HG02885 (cell line): ENCODE measurements at regions not wholly inside any gene's neighbourhood (a gene's known extent, or its start where the extent isn't known, plus 50 kb on each side); places are given as distances from the start of the nearest gene placed in this dataset.
"Not testable (repeated sequence)": the region's sequence is repeated elsewhere in the genome, so short reads cannot be mapped to it uniquely, and the experiment has no call there.

ENCODE experiments used
- ATAC-seq: cut with Tn5 transposase; IDR thresholded peaks from one replicate; pipeline ENCODE4 v1.9.1; 2021; ENCODE audit warnings: mild to moderate bottlenecking; ENCODE audit not compliant: unreplicated experiment, poor library complexity

DNA sequence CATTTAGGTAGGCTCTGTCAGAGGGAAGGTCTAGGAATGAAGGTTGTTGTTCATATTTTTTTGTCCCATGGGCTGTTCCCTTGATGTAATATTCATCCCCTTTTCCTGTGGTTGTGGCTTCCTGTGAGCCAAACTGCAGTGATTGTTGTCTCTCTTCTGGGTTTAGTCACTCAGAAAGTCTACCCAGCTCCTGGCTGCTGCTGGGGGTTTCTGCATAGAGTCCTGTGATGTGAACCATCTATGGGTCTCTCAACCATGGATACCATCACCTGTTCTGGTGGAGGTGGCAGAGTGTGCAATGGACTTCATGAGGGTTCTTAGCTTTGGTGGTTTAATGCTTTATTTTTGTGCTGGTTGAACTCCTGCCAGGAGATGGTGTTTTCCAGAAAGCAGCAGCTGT is 122.8 kb downstream of the ZC4H2 start:
- no peak for ATAC-seq

DNA sequence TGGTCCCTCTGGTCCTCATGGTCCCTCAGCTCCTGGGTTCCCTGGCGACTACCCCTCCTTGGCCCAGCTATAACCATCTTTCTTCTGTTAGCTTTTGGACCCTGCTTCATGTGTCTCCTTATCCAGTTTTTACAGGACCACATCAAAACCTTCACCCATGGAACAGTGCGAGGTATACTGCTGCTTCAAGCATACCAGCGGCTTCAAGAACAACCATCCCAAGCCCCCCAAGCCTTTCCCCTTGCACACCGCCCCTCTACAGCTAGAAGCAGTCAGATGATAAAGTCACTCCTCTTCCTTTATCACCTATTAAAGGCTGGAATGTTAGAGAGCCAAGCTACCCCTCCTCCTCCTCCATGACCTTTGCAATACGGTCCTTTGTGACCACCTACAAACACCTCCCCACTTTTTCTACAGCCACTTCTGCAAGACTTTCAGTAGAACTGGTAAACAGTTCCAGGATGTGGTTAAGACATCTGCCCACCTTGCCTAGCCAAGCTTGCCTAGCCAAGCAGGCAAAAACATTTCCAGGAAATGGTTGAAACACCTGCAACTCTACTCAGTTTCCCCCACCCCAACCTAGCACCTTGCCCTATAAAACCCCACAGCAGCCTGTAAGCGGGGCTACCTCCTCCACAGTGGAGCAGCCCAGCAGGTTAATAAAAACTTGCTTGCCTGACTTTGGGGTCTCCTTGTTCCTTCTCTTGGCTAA is 125.7 kb downstream of the ZC4H2 start:
- peak; percentile 65 for ATAC-seq

DNA sequence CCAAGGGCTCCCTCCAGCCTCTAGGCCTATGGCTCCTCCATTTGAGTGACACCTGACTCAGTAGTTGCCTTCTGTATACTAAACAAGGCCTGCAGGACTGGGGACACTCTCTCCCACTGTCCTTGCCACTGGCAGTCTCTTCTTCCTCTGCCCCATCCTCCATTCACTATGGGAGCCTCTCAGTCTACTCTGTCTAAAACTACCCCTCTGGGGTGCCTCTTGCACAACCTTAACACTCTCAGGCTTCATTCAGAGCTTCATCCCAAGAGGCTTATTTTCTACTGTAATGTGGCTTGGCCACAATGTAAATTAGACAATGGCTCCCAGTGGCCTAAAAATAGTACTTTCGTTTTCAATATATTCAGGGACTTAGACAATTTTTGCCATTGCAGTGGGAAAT is 133.0 kb downstream of the ZC4H2 start:
- peak; percentile 31 for ATAC-seq

DNA sequence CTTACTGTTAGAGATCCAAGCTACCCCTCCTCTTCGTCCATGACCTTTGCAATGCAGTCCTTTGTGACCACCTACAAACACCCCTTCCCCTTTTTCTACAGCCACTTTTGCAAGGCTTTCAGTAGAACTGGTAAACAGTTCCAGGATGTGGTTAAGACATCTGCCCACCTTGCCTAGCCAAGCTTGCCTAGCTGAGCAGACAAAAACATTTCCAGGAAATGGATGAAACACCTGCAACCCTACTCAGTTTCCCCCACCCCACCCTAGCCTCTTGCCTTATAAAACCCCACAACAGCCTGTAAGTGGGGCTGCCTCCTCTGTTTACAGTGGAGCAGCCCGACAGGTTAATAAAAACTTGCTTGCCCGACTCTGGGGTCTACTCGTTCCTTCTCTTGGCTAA is 133.8 kb downstream of the ZC4H2 start:
- peak; percentile 85 for ATAC-seq

DNA sequence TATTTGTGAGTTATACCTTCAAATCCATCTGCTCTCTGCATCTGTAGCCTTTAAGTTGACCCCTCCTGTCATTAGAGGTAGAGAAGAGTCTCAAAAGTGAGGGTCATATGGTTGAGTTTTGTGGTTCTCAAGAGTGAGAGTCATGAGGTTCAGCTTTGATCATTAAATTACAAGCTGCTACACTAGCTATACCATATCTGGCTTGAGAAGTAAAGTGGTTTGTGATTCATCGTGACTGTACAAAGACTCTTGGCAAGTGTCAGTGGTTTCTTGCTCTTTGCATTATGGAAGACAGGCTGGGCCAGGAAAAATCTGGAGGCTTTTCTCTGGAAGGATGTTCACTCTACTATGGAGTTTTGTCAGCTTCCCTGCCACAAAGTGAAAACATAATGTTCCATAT is 170.6 kb downstream of the ZC4H2 start:
- no peak for ATAC-seq

DNA sequence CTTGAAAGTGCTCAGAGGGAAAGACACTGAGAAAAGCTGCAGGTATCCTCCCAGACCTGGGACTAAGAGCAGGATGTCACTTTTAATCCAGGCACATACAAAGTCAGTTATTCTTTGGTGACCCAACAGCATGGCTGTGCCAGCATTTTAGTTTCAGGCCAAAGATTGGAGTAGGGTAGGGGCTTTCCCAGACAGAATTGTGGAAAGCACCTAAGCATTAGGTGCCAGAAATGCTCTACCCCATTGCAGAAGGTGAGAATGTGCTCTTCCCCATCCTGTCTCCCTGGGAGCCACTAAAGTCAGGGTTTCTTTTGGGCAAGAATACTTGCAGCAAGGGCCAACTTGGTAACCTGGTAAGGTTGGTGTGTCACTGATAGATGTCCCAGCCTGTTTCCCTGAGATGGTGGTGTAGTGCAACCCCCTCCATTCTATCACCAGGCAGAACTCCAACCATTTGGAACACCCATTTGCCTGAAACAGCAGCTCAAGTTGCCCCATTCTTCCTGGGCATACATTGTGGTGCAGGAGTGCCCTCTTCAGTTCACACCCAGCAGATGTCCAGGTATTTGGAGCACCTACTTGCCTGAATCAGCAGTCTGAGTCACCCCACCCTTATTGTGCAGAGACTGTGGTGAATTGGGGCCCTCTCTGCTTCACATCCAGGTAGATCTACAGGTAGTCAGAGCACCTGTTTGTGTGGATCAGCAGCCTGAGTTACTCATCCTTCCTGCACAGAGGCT is 183.5 kb downstream of the ZC4H2 start:
- ATAC-seq, result no peak

DNA sequence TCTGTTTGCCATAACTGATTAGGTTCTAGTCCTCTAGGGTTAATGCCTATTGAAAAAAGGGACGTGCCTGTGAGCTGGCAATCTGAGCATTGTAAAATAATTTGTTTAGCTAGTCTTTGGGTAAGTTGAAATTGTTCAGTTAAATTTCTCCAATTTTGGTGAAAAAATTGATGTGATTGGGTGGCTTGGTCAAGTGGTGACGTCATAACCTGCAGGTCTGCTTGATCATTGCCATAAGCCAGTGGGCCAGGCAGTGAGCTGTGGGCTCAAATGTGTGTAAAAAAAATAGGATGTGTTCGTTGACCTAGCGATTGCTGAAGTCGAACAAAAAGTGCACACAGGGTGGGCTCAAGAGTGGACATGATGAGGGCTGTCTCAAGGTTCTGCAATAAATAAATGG is 193.3 kb downstream of the ZC4H2 start:
- ATAC-seq, result no peak

DNA sequence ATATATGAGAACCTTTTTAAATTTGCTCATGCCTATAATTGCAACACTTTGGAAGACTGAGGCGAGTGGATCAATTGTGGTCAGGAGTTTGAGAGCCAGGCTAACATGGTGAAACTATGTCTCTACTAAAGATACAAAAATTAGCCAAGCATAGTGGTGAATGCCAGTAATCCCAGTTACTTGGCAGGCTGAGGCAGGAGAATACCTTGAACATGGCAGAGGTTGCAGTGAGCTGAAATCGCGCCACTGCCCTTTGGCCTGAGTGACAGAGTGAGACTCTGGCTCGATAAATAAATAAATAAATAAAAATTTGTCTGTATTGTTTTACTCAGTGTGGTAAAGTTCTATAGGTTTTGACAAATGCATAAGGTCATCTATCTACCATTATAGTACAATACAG is 218.2 kb downstream of the ZC4H2 start:
- no peak for ATAC-seq

DNA sequence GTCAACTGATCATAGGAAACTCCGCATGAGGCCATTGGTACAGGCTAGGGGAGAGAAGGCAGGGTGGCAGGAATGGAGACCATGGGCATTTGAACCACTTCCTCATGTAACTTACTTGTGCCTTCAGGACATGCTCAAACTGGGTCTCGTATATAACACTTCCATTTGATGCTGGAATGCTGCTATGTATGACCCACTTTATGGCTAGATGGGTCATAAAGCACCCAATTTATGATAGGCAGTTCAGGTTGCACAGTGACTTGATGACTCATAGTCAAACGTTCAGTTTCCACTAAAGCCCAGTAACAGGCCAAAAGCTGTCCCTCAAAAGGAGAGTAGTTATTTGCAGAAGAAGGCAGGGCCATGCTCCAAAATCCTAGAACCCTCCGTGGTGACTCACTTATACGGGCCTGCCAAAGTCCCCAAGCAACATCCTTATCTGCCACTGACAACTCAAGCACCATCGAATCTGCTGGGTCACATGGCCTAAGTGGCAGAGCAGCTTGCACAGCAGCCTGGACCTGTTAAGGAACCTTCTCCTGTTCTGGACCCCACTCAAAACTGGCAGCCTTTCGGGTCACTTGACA is 236.4 kb downstream of the ZC4H2 start:
- ATAC-seq, result no peak

DNA sequence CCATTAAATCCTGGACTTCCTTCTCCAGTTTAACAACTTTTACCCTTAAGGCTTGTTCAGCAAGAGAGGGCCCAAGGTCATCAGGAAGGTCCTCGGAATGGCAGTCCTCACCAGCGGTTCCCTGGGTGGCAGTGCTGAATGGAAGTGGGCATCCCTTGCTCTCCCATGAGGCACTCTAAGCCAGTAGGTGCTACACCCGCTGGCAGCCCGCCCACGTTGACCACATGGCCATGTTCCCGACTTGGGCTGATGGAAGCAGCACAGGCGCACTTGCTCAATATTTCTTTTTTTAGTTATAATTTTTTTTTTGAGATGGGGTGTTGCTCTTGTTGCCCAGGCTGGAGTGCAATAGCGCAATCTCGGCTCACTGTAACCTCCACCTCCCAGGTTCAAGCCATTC is 277.9 kb downstream of the ZC4H2 start:
- ATAC-seq, result no peak

DNA sequence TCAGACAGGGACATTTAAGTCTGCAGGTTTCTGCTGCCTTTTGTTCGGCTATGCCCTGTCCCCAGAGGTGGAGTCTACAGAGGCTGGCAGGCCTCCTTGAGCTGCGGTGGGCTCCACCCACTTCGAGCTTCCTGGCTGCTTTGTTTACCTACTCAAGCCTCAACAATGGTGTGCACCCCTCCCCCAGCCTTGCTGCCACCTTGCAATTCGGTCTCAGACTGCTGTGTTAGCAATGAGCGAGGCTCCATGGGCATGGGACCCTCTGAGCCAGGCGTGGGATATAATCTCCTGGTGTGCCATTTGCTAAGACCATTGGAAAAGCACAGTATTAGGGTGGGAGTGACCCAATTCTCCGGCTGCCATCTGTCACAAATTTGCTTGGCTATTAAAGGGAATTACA is 280.9 kb downstream of the ZC4H2 start:
- ATAC-seq, result not testable (repeated sequence)

DNA sequence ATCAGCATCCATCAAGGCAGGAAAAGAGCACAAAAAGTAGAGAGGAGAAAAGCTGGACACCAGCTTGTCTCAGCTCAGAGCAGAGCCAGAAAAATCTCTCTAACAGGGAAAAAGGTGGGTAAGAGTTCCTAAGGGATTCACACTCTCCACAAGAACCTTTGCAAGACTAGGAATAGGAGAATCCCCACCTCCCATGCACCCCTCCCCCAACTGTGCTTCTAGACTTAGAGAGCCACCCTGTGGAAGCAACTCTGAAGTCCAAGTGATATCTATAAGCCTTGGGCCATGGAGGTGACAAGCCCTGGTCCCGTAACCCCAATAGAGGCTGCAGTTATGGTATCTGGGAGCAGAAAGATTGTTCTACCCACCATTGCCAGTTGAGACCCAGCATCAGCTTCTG is 267.6 kb upstream of the MTMR8 start:
- no peak for ATAC-seq

DNA sequence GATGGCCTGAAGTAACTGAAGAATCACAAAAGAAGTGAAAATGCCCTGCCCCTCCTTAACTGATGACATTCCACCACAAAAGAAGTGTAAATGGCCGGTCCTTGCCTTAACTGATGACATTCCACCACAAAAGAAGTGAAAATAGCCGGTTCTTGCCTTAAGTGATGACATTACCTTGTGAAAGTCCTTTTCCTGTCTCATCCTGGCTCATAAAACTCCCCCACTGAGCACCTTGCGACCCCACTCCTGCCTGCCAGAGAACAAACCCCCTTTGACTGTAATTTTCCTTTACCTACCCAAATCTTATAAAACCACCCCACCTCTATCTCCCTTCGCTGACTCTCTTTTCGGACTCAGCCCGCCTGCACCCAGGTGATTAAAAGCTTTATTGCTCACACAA is 262.0 kb upstream of the MTMR8 start:
- not testable (repeated sequence) for ATAC-seq

DNA sequence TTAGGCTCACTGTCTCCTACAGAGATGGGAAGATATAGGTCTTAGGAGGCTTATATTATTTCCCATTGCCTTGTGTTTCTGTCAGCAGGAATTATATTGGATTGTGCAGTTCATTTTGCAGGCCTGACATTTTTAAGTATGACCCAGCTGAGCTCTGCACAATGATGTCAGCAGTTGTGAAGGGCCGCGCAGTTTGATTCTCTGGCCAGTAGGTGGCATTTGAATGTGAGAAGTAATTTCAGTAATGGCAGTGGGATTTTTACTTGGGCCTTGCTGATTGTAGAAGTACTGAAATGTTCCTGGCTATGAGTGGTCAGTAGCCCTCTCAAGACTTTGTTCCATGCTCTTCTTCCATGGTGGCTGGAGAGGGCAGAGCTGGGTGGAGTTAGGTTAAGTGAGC is 247.2 kb upstream of the MTMR8 start:
- no peak for ATAC-seq
